ENCODE measurements at regions not wholly inside any gene's neighbourhood (a gene's known extent, or its start where the extent isn't known, plus 50 kb on each side); places are given as distances from the start of the nearest gene placed in this dataset.
"Not testable (repeated sequence)": the region's sequence is repeated elsewhere in the genome, so short reads cannot be mapped to it uniquely, and the experiment has no call there.

DNA sequence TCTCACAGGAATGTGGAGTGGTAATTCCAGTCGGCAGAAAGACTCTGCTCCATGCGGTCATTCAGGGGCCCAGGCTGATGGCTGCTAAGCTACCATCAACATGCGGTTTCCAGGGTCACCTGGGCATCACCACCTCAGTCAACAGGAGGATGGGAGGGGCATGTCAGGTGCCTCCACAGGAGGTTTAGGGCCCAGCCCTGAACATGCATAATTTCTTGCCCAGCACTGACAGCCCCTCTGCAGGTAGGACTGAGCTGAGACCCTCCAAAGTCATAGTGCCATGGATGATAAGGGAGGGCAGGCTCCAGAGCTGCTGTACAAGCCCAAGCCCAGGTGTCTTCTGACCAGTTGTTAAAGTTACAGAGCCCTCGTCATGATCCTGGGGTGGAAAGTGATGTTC, 244.0 kb upstream of the SFSWAP start:
- Histone ChIP-seq H3K4me3 (ENCODE audit: control insufficient read depth in 2 of 3, extremely low read depth in 1 of 3, insufficient read depth in 2 of 3, low read depth in 1 of 3, low read length in 3 of 3) (no peak overlapping the region), H3K4me2 (ENCODE audit: control insufficient read depth, extremely low read depth, insufficient read depth, low read depth, low read length) (no peak overlapping the region), H4K20me1 (ENCODE audit: control insufficient read depth, extremely low read depth, insufficient read depth, low read length) (no peaks in the 10 kb centered on the region), H3K9ac (ENCODE audit: control insufficient read depth, extremely low read depth, insufficient read depth, low read length) (no peak overlapping the region), H3K4me1 (ENCODE audit: control insufficient read depth, extremely low read depth, insufficient read depth, low read length) (no peaks in the 10 kb centered on the region), H3K27ac (ENCODE audit: control insufficient read depth, insufficient read depth, low read length) (no peak overlapping the region), H2AFZ (ENCODE audit: control insufficient read depth, low read length) (no peak overlapping the region), H3K9me1 (ENCODE audit: control insufficient read depth, extremely low read depth, insufficient read depth, low read length) (no peaks in the 10 kb centered on the region), H3K27me3 (ENCODE audit: control insufficient read depth, extremely low read depth, insufficient read depth, low read length) (no peaks in the 10 kb centered on the region), H3K9me3 (ENCODE audit: control insufficient read depth, low read depth, low read length) (no peaks in the 10 kb centered on the region), H3K36me3 (ENCODE audit: control insufficient read depth in 2 of 2, extremely low read depth in 1 of 2, insufficient read depth in 2 of 2, low read length in 2 of 2) (no peaks in the 10 kb centered on the region), H3K79me2 (ENCODE audit: control insufficient read depth, insufficient read depth, low read length) (no peaks in the 10 kb centered on the region)
- TF ChIP-seq EZH2 (IDR thresholded peaks at IDR 0.05; ENCODE audit: low read length): no peak
- TF ChIP-seq, protein P1, sequence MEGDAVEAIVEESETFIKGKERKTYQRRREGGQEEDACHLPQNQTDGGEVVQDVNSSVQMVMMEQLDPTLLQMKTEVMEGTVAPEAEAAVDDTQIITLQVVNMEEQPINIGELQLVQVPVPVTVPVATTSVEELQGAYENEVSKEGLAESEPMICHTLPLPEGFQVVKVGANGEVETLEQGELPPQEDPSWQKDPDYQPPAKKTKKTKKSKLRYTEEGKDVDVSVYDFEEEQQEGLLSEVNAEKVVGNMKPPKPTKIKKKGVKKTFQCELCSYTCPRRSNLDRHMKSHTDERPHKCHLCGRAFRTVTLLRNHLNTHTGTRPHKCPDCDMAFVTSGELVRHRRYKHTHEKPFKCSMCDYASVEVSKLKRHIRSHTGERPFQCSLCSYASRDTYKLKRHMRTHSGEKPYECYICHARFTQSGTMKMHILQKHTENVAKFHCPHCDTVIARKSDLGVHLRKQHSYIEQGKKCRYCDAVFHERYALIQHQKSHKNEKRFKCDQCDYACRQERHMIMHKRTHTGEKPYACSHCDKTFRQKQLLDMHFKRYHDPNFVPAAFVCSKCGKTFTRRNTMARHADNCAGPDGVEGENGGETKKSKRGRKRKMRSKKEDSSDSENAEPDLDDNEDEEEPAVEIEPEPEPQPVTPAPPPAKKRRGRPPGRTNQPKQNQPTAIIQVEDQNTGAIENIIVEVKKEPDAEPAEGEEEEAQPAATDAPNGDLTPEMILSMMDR (optimal IDR thresholded peaks at IDR 0.05 in 1 of 3, IDR thresholded peaks at IDR 0.05 in 1 of 3, conservative IDR thresholded peaks at IDR 0.05 in 1 of 3; ENCODE audit: extremely low read depth in 1 of 3, insufficient read depth in 2 of 3, low read length in 3 of 3): no peak
- dilution Hi-C loops (cut with MboI; ENCODE audit: extremely low pct_ligation_motif_present, low sequenced_read_pairs): no loop called here
- no peak for FAIRE-seq
- no peak for DNase-seq (ENCODE audit: low read depth, low spot score)

DNA sequence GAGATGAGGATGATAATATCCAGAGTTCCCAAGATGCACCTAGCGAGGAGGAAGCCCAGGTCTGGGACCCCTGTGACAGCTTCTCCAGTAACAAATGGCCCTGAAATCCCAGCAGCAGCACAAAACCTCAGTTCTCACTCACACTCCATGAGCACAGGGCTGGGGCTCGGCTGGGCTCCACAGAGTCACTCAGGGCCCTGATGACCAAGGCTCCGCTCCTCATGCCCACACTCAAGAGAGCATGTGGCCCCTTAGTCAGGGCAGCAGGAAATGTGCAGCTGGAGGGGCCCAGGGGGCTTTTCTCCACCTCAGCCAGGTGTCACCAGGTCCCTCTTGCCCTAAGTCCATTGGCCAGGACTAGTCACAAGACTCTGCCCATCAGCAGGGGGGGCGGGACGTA, 242.7 kb upstream of the SFSWAP start:
- Histone ChIP-seq H3K9me3 (ENCODE audit: control insufficient read depth, low read depth, low read length) (no peaks in the 10 kb centered on the region), H3K4me3 (ENCODE audit: control insufficient read depth in 2 of 3, extremely low read depth in 1 of 3, insufficient read depth in 2 of 3, low read depth in 1 of 3, low read length in 3 of 3) (no peak overlapping the region), H3K9me1 (ENCODE audit: control insufficient read depth, extremely low read depth, insufficient read depth, low read length) (no peaks in the 10 kb centered on the region), H3K27ac (ENCODE audit: control insufficient read depth, insufficient read depth, low read length) (no peak overlapping the region), H3K27me3 (ENCODE audit: control insufficient read depth, extremely low read depth, insufficient read depth, low read length) (no peaks in the 10 kb centered on the region), H4K20me1 (ENCODE audit: control insufficient read depth, extremely low read depth, insufficient read depth, low read length) (no peaks in the 10 kb centered on the region), H3K9ac (ENCODE audit: control insufficient read depth, extremely low read depth, insufficient read depth, low read length) (no peak overlapping the region), H2AFZ (ENCODE audit: control insufficient read depth, low read length) (no peak overlapping the region), H3K4me2 (ENCODE audit: control insufficient read depth, extremely low read depth, insufficient read depth, low read depth, low read length) (no peak overlapping the region), H3K36me3 (ENCODE audit: control insufficient read depth in 2 of 2, extremely low read depth in 1 of 2, insufficient read depth in 2 of 2, low read length in 2 of 2) (no peaks in the 10 kb centered on the region), H3K79me2 (ENCODE audit: control insufficient read depth, insufficient read depth, low read length) (no peaks in the 10 kb centered on the region), H3K4me1 (ENCODE audit: control insufficient read depth, extremely low read depth, insufficient read depth, low read length) (no peaks in the 10 kb centered on the region)
- dilution Hi-C loops (cut with MboI; ENCODE audit: extremely low pct_ligation_motif_present, low sequenced_read_pairs): no loop called here
- DNase-seq (ENCODE audit: low read depth, low spot score) (no peak), FAIRE-seq (no peak)
- TF ChIP-seq EZH2 (IDR thresholded peaks at IDR 0.05; ENCODE audit: low read length): no peak
- TF ChIP-seq, protein P1 (optimal IDR thresholded peaks at IDR 0.05 in 1 of 3, IDR thresholded peaks at IDR 0.05 in 1 of 3, conservative IDR thresholded peaks at IDR 0.05 in 1 of 3; ENCODE audit: extremely low read depth in 1 of 3, insufficient read depth in 2 of 3, low read length in 3 of 3): no peak

DNA sequence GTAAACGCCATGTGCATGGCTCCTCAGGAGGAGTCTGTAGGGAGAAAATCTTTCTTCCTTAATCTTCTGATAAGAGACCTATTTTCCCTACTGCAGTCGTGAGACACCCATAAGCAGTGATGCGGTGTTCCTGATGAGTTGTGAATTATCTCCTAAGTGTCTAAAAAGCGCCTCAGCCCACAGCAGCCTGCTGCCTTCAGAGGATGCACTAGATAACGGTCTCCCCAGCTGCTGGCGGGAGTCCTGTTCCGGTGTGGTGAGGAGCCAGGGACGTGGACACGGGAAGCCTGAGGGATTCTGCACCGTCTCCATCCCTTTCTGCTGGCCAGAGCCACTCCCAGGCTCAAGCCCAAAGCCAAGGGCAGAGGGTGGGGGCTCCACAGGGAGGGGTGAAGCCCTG, 240.9 kb upstream of the SFSWAP start:
- DNase-seq (ENCODE audit: low read depth, low spot score); H3K27ac ChIP-seq (ENCODE audit: control insufficient read depth, insufficient read depth, low read length); FAIRE-seq; H3K9ac ChIP-seq (ENCODE audit: control insufficient read depth, extremely low read depth, insufficient read depth, low read length); H2AFZ ChIP-seq (ENCODE audit: control insufficient read depth, low read length); H4K20me1 ChIP-seq (ENCODE audit: control insufficient read depth, extremely low read depth, insufficient read depth, low read length); H3K4me2 ChIP-seq (ENCODE audit: control insufficient read depth, extremely low read depth, insufficient read depth, low read depth, low read length); H3K79me2 ChIP-seq (ENCODE audit: control insufficient read depth, insufficient read depth, low read length); H3K4me1 ChIP-seq (ENCODE audit: control insufficient read depth, extremely low read depth, insufficient read depth, low read length); H3K9me1 ChIP-seq (ENCODE audit: control insufficient read depth, extremely low read depth, insufficient read depth, low read length); H3K36me3 ChIP-seq (ENCODE audit: control insufficient read depth in 2 of 2, extremely low read depth in 1 of 2, insufficient read depth in 2 of 2, low read length in 2 of 2); dilution Hi-C loops (cut with MboI; ENCODE audit: extremely low pct_ligation_motif_present, low sequenced_read_pairs); H3K4me3 ChIP-seq (ENCODE audit: control insufficient read depth in 2 of 3, extremely low read depth in 1 of 3, insufficient read depth in 2 of 3, low read depth in 1 of 3, low read length in 3 of 3); H3K9me3 ChIP-seq (ENCODE audit: control insufficient read depth, low read depth, low read length); H3K27me3 ChIP-seq (ENCODE audit: control insufficient read depth, extremely low read depth, insufficient read depth, low read length): not testable (repeated sequence)

Measured in keratinocyte (primary cell).